T1000 (cell line): ENCODE measurements at regions not wholly inside any gene's neighbourhood (a gene's known extent, or its start where the extent isn't known, plus 50 kb on each side); places are given as distances from the start of the nearest gene placed in this dataset.
"Not testable (repeated sequence)": the region's sequence is repeated elsewhere in the genome, so short reads cannot be mapped to it uniquely, and the experiment has no call there.

Experiments used
- DNase-seq: peaks from one replicate; lab custom pipeline; 2025; ENCODE audit warnings: mixed read lengths; lab: John Stamatoyannopoulos, UW

GRCh38 chr16:52799149-52799548 lies 252.2 kb upstream of the TOX3 start:
- DNase-seq, result no peak

DNA sequence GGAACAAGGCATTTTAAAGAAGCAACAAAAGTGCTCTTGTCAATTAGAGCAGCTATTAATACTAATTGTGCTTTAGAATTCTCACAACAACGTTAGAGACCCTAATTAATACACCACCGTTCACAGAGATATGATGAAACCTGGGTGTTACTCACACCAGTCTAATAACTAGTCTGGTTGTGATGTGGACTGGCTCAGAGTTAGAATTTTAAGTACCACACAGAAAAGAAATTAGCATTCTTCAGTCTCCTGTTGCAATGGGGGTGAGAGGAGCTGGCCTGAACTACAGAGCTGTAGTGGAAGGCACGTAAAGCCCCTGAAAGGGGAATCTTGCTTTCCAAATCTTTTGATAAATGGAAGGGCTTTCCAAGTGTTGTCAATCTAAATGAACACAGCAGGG lies 240.8 kb upstream of the TOX3 start:
- DNase-seq, result no peak

- no peak for DNase-seq
Observed at GRCh38 chr16:52786091-52786490, 239.1 kb upstream of the TOX3 start.

DNA sequence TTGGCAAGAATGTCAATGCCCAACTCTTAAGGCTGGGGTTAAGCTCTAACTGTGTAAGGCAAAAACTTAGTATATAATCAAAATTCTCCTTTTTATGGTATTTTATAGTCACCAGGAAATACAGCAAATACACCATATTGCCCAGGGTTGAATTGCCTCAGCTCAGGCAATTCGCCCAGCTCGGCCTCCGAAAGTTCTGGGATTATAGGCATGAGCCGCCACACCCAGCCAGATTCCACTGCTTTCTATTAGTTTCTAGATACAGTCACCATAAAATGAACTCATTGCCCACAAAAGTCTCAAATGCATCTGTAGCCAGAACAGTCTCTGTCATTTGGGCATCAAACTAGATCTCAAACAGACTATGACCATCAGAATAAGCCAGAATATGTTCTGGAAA lies 238.7 kb upstream of the TOX3 start:
- no peak for DNase-seq

DNA sequence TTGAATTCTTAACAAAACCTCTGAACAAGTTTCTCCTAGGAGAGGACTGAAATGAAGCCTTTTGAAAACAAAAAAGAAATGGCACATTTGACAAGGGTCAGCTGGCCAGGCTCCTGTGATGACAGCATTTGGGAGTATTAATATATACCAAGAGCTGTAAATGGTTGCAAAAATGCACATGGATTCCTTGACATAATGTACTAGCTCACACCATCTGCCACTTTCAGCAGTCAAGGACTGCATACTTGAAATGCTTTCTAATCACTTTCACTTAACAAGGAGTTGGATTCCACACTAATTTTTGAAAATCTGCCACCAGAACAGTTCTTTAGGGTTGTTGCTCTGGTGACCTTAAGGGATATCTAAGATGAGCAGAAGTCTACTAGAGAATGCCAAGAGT lies 236.7 kb upstream of the TOX3 start:
- DNase-seq, result no peak

GRCh38 chr16:52781005-52781630 lies 234.2 kb upstream of the TOX3 start:
- DNase-seq, result no peak

DNA sequence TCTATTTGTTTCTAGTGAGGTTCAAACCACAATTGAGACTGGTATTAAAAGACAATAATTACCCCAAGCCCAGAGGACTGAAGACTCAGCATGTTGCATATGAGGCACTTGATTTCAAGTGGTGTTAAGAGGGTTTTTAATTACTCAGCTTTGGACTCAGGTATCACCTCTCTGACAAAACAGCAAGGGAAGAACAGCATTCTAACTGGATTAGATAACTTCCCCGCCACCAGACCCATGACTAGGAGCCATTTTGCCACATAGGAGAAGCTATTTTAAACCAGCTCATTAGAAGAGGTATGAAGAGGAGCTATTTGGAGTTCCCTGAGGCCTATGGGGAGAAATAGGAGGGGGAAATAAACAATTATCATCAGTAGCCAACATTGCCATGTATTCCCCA lies 226.1 kb upstream of the TOX3 start:
- DNase-seq, result no peak

DNA sequence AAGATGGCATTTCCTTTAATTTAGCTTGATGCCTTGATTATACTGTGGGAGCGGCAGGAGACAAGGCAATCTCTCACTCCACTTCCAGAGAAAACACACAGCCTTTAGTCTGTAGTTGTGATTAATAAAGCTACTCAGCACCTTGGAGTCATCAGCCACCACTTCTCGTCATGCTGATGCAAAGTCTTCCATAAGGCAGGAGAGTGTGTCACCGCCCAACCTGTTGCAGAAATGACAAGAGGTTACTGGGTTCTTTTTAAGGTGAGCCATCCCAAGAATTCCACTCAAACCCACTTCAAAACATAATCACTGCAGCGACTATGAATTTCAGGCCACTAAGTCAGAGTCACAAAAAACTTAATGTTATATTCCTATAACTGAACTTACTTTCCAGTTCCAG lies 223.9 kb upstream of the TOX3 start:
- DNase-seq, result no peak

DNA sequence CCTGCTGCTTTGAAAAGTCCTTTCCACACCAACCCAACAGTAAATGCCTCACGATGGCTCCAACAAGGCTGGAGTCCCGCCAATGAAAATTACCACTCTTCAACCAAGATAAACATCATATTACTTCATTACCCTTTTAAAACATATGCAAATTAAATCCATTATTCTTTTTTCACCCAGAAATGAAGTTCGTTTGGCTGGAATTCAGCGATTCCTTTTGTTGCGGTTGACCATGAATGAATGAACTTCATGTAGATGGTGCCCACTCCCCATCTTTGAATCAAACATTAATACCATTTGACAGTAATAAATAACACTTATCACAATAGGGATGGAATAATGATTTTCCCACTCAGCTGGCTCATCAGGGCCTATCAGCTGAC lies 211.5 kb upstream of the TOX3 start:
- DNase-seq, result no peak

DNA sequence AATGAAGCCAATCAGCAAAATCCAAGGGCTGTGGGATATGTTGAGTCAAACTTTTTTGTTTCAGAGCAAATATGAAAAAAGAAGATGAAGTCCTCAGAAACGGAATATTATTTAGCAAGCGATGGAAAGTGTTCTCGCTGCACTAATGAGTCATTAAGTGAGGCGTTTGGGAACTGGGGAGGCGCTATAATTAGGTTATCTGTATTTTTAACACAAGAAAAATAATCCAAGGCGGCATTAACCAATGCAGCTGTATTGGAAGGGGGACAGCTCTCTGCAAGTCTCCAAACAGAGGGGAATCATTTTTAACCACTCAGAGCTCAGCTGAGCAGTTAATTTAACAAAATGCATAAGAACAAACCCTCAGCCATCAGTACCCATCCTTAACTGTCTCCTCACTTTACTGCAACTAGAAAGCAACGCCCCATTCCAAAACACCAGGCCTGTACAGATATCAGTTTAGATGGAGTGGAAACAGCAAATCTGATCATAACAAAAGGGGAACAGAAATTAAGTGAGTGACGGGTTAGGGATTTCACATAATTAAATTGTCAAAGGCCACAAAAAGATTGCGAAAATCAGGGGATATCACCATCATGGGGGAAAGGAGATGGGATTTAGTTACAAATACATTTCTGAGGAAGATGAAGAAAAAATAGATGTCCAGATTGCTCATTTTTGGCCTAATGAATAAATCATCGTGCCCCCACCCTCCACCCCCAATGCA lies 211.0 kb upstream of the TOX3 start:
- no peak for DNase-seq

DNA sequence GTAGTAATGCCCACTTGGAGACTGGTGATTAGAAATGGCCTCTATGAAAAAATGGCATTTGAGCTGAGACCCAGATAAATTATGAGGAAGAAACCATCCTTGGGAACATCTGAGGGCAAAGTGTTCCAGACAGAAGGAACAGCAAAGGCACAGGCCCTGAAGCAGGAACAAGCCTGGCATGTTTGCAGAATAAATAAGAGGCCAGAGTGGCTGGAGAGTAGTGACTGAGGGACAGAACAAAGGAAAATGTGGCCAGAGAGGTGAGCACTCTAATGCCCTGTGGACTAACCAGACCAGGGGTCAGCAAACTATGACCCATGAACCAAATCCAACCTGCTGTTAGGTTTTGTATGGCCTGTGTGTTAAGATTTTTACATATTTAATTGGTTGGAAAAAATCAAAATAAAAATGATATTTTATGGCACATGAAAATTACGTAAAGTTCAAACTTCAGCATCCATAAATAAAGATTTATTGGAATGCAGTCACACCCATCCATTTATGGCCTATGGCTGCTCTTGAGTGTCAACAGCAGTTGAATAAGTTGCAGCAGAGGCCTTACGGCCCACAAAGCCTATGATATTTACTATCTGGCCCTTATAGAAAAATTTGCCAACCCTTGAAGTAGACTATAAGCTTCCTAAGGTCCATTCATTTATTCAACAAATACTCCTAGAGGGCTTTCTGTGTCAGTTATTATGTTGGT lies 210.0 kb upstream of the TOX3 start:
- no peak for DNase-seq

DNA sequence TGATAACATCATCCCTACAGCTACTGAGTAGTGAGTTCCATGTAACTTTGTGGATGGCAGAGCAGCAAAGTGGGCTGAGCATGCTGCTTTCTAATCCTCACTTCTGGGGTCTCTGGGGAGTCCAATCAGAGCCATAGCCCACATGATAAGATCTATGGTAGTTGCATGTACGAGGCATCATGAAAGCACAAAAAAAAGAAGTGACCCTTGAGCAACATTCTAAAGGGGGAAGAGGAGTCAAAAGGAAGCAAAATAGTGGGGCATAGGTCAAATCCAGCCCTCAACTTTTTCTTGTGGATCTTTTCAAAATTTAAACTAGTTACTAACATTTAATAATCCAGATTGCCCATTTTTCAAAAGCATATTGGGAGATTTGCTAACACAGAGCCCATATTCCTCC lies 208.5 kb upstream of the TOX3 start:
- DNase-seq, result no peak

GRCh38 chr16:52751035-52751434 lies 204.1 kb upstream of the TOX3 start:
- DNase-seq, result no peak

DNA sequence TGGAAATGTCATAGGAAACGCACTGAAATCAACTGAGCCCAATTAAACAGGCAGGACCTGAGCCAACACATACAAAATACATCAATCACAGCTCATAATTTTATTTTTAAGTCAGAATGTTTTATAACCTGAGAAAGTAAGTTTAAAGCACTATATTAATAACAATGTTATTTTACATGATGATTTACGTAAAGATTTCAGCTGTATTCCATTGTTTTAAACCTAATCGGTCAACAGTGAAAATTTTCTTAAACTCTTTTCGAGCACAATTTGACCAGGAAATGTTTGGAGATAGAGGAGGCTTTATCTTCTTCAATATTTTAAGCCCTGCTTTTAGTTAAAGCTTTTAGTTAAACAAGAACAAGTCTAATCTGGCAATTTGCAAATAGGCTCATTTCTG lies 201.8 kb upstream of the TOX3 start:
- DNase-seq, result no peak

GRCh38 chr16:52747088-52747595 lies 200.2 kb upstream of the TOX3 start:
- no peak for DNase-seq

DNA sequence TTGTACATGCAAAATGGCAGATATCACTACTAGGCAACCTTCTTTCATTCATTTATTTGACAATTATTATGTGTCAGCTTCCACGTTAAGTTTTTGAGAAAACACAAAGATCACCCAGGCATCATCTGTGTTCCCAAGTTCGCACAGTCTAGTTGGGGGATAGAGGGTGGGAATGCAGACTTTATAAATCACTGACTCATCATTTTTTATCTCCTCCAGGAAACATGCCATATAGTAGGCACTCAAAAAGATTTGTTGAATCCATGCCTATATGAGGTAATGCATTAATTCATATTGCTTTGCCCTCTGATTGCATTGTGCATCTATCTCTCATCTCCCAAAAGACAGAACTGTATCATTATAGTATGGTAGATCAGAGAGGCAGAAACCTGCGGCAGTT lies 196.8 kb upstream of the TOX3 start:
- no peak for DNase-seq

- DNase-seq, result no peak
Observed at GRCh38 chr16:52742608-52743170, 195.7 kb upstream of the TOX3 start.

- DNase-seq, result no peak
Observed at GRCh38 chr16:52742052-52742451, 195.1 kb upstream of the TOX3 start.

DNA sequence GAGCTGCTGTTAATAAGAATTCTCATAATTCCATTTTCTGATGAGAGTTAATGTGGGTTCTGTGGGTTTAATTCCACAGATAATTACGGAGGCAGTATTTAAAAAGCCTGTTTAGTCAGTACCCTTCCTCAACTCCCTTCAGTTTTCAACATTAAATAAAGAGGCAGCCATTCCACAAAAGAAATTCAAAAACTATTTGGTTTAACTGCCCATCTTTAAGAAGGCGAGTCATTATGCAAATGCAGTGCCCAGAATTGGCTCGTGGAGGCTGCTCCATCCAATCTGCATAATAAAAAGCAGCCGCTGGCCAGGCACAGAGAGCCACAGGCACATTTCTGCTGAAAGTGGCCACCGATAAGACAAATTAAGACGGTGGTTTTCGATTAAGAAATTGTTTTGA lies 194.4 kb upstream of the TOX3 start:
- DNase-seq, result no peak

GRCh38 chr16:52740766-52741165 lies 193.8 kb upstream of the TOX3 start:
- no peak for DNase-seq

GRCh38 chr16:52740333-52740732 lies 193.4 kb upstream of the TOX3 start:
- DNase-seq, result no peak

GRCh38 chr16:52738992-52739391 lies 192.0 kb upstream of the TOX3 start:
- DNase-seq, result not testable (repeated sequence)
